Right lobe of liver (tissue), 6 donors: ENCODE measurements at regions not wholly inside any gene's neighbourhood (a gene's known extent, or its start where the extent isn't known, plus 50 kb on each side); places are given as distances from the start of the nearest gene placed in this dataset.

Source experiments
- ATAC-seq, 4 donors: fragments of 200-7000 bp; cut with Tn5 transposase; one replicate each; pipeline ENCODE4 v1.9.1; 2020; ENCODE audit warnings: mild to moderate bottlenecking in 4 of 4, moderate library complexity in 4 of 4
- DNase-seq, 3 donors: peaks; one replicate each; pipeline ENCODE4 v3.0.0-alpha.2; 2020
- H3K27ac ChIP-seq, 3 donors: fragments of 200-600 bp; one replicate each; pipeline ENCODE4 v1.8.0; 2022
- H3K27me3 ChIP-seq, 2 donors: fragments of 200-600 bp; one replicate each; pipeline ENCODE4 v1.8.0; 2022
- H3K36me3 ChIP-seq, 4 donors: fragments of 200-600 bp; sonication (generic) in 1 of 4; one replicate each; pipeline versions ENCODE4 v1.5.1 to v1.8.0; 2017 to 2022; ENCODE audit warnings: control low read depth in 1 of 4
- H3K4me1 ChIP-seq, 4 donors: fragments of 200-600 bp; sonication (generic) in 1 of 4; one replicate each; pipeline versions ENCODE4 v1.5.1 to v1.8.0; 2017 to 2022; ENCODE audit warnings: control low read depth in 1 of 4
- H3K4me3 ChIP-seq, 3 donors: fragments of 200-600 bp; one replicate each; pipeline ENCODE4 v1.8.0; 2022
- H3K9me3 ChIP-seq, 4 donors: fragments of 200-600 bp; sonication (generic) in 1 of 4; one replicate each; pipeline versions ENCODE4 v1.5.1 to v1.8.0; 2017 to 2022; ENCODE audit warnings: control low read depth in 1 of 4
- CTCF ChIP-seq, 4 donors: fragments of 200-600 bp in 3 of 4; fragments of 450-650 bp in 1 of 4; IDR thresholded peaks; one replicate each; pipeline versions ENCODE4 v1.5.1 to v1.8.0; 2016 to 2022; ENCODE audit warnings: antibody characterized with exemption in 4 of 4, mild to moderate bottlenecking in 2 of 4
- POLR2A ChIP-seq: fragments of 450-650 bp; IDR thresholded peaks from one replicate; pipeline ENCODE4 v1.6.1; 2017; ENCODE audit warnings: antibody characterized with exemption, mild to moderate bottlenecking
- WGBS: methylation state at CpG from one replicate; pipeline ENCODE4 v1.1.6; 2018; ENCODE audit warnings: low coverage, low lambda C conversion rate; ENCODE audit not compliant: insufficient coverage; ENCODE audit errors: missing lambda C conversion rate; 5-methylcytosine and 5-hydroxymethylcytosine counted together
- intact Hi-C, 2 donors: fragments of 100-400 bp; cut with DNase I; formaldehyde crosslinking; loops; one replicate each; pipeline versions ENCODE4 v1.11.2 to v1.14.1; 2022
- donor health status: DM: no; HTN: yes; CAD: no.
- donor health status: DM: no; HTN: no; CAD: no.
- donor health status: DM: no; HTN: no; CAD: no.
- donor health status: DM: no; HTN: yes; CAD: no.
- donor health status: DM: no; HTN: yes; CAD: no.

GRCh38 chr9:73038089-73038509 lies 85.2 kb upstream of the ALDH1A1 start:
- WGBS, result 32% methylated on average over 4 of the region's 4 CpGs
- H3K4me1 ChIP-seq, result peaks cover 0 to 24% (median 9%) of the 10 kb centered on the region in 4 donors
- peak overlapping the region; percentile 40 to 77 (median 52) for H3K27ac ChIP-seq
- no peaks in the 10 kb centered on the region for H3K9me3 ChIP-seq
- H3K4me3 ChIP-seq, result peak overlapping the region in 2 of 3 donors; percentile 9 to 16
- intact Hi-C loops, result loop anchor here in 1 of 2 donors (10.0 kb wide), 1 partner anchor 47 kb away; no protein-coding TSS in a partner anchor
- H3K36me3 ChIP-seq, result no peaks in the 10 kb centered on the region
- no peaks in the 10 kb centered on the region for H3K27me3 ChIP-seq
- DNase-seq (peak in 1 of 3 donors; percentile 50), ATAC-seq (peak; percentile 68 to 86 (median 74))
- no peak for TF ChIP-seq POLR2A
- TF ChIP-seq CTCF (IDR thresholded peaks at IDR 0.05), result no peak

GRCh38 chr9:73037613-73038012 lies 84.8 kb upstream of the ALDH1A1 start:
- H3K4me1 ChIP-seq, result peaks cover 0 to 24% (median 9%) of the 10 kb centered on the region in 4 donors
- 31% methylated on average over 3 of the region's 3 CpGs for WGBS
- no peaks in the 10 kb centered on the region for H3K27me3 ChIP-seq
- no peaks in the 10 kb centered on the region for H3K9me3 ChIP-seq
- intact Hi-C loops, result loop anchor here in 1 of 2 donors (10.0 kb wide), 1 partner anchor 47 kb away; no protein-coding TSS in a partner anchor
- TF ChIP-seq POLR2A, result no peak
- TF ChIP-seq CTCF (IDR thresholded peaks at IDR 0.05), result no peak
- H3K36me3 ChIP-seq, result no peaks in the 10 kb centered on the region
- ATAC-seq (peak; percentile 8 to 52 (median 46)), DNase-seq (no peak)
- peak overlapping the region in 2 of 3 donors; percentile 52 to 77 for H3K27ac ChIP-seq
- H3K4me3 ChIP-seq, result no peak overlapping the region

- Histone ChIP-seq H3K36me3 (no peaks in the 10 kb centered on the region), H3K4me3 (no peak overlapping the region), H3K27ac (no peak overlapping the region), H3K4me1 (peaks cover 0 to 24% (median 9%) of the 10 kb centered on the region in 4 donors), H3K27me3 (no peaks in the 10 kb centered on the region), H3K9me3 (no peaks in the 10 kb centered on the region)
- DNase-seq (no peak), ATAC-seq (no peak)
- intact Hi-C loops, result loop anchor here in 1 of 2 donors (10.0 kb wide), 1 partner anchor 50 kb away; no protein-coding TSS in a partner anchor
- WGBS, result 83% methylated on average over 2 of the region's 2 CpGs
- TF ChIP-seq POLR2A, result no peak
- peak in 2 of 4 donors; percentile 15 to 23 for TF ChIP-seq CTCF (IDR thresholded peaks at IDR 0.05)
Observed at GRCh38 chr9:73034962-73035361, 82.1 kb upstream of the ALDH1A1 start.

GRCh38 chr9:73031350-73031749 lies 78.5 kb upstream of the ALDH1A1 start:
- 67% methylated on average over 1 of the region's 1 CpG for WGBS
- Histone ChIP-seq H3K27me3 (no peaks in the 10 kb centered on the region), H3K4me3 (no peak overlapping the region), H3K27ac (no peak overlapping the region), H3K9me3 (no peaks in the 10 kb centered on the region), H3K4me1 (no peaks in the 10 kb centered on the region), H3K36me3 (no peaks in the 10 kb centered on the region)
- no peak for DNase-seq
- intact Hi-C loops, result loop anchor here in 1 of 2 donors (10.0 kb wide), 1 partner anchor 53 kb away; no protein-coding TSS in a partner anchor
- ATAC-seq, result no peak
- TF ChIP-seq POLR2A (no peak), CTCF (IDR thresholded peaks at IDR 0.05) (no peak)
